VCaP (cell line): ENCODE measurements at regions not wholly inside any gene's neighbourhood (a gene's known extent, or its start where the extent isn't known, plus 50 kb on each side); places are given as distances from the start of the nearest gene placed in this dataset.
"Not testable (repeated sequence)": the region's sequence is repeated elsewhere in the genome, so short reads cannot be mapped to it uniquely, and the experiment has no call there.

Source experiments
- H3K27ac ChIP-seq: fragments of 450-650 bp; 2 replicates; pipeline ENCODE4 v1.5.1; 2017
- CTCF ChIP-seq: fragments of 450-650 bp; conservative IDR thresholded peaks from 2 replicates; pipeline ENCODE4 v1.5.1; 2017; ENCODE audit warnings: mild to moderate bottlenecking, moderate library complexity

DNA sequence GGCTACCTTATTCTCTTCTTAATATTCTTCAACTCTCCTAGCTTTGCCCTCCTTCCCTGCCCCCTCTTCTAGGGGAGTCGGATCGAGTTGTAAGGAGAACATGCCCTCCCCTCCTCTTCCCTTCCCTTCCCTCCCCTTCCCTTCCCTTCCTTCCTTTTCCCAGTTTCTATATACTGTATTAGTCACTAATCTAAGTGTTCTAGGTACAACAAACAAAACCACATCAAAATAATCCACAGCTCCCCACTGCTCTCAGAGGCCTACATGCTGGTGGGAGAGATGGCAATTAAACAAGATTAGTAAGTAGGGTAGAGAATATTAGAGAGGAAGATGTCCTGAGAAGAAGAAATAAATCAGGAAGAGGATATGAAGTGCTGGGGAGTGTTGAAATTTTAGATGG, 119.9 kb upstream of the PZP start:
- H3K27ac ChIP-seq = no peak overlapping the region
- no peak for TF ChIP-seq CTCF

- no peak for TF ChIP-seq CTCF
- no peak overlapping the region for H3K27ac ChIP-seq
Measured at GRCh38 chr12:9327320-9327719, 119.1 kb upstream of the PZP start.

DNA sequence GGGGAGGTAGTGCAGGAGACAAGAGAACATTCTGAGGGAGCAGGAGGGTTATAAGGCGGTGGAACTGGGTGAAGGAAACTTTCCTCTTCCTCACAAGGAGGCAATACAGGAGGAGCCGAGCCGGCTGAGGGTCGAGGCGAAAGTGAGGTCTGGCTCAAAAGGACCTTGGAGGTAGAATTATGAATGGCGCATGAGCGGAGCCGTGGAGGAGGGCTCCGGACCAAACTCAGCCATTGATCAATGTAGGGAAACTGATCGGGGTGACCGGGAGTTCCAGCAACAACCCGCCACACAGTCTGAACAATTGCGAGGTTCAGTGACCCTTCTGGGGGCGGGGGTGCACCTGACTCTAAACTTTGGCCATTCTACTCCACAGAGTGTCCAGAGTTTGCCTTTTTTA, 118.7 kb upstream of the PZP start:
- not testable (repeated sequence) for H3K27ac ChIP-seq

GRCh38 chr12:9326085-9326484, 117.9 kb upstream of the PZP start:
- no peak for TF ChIP-seq CTCF
- no peak overlapping the region for H3K27ac ChIP-seq

- H3K27ac ChIP-seq = no peak overlapping the region
- no peak for TF ChIP-seq CTCF
Measured at GRCh38 chr12:9325471-9325870, 117.3 kb upstream of the PZP start.

DNA sequence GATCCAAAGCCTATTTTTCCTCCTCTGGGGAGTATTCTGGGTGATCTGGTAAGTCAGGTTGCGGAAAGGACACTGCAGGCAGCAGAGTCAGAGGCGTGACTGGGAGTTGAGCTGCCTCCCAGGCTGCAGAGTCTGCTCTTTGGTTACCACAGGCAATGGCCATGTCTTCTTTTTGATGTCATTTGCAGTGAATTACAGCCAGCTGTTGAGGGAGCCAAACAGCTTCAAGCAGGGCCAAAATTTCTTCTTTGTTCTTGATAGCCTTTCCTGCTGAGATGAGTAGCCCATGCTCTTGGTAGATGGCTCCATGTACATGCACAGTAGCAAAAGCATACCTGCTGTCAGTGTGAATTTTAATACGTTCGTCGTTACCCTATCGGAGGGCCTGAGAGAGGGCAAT, 116.6 kb upstream of the PZP start:
- TF ChIP-seq CTCF = no peak
- H3K27ac ChIP-seq = no peak overlapping the region

DNA sequence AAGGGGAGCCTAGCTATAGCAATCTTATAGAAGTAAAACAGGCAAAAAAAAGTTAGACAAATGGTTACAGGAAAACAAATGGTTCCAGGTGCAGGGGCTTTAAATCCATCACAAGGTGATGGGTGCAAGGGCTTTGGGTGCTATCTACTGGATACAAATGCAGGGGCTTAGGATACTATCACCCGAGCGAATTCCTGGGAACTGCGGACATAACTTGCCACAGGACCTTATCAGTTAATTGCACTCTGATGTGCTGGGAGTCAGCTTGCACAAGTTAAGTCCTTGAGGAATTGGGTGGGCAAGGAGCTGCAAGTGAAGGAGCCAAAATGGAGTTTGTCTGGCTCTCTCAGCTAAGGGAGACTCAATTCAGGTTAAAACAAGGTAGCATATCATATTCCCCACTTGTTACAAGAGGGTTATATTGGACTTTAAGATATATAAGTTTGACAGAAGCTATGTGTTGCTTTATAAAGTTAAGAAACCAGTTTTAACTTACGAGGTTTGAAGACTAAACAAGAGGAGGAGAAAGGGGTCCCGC, 115.0 kb upstream of the PZP start:
- no peak for TF ChIP-seq CTCF
- no peak overlapping the region for H3K27ac ChIP-seq

GRCh38 chr12:9319842-9320173, 111.6 kb upstream of the PZP start:
- peak overlapping the region; percentile 20; the same call in 1 of the 2 replicates for H3K27ac ChIP-seq
- no peak for TF ChIP-seq CTCF
